Skeletal muscle cell (primary cell): ENCODE measurements at regions not wholly inside any gene's neighbourhood (a gene's known extent, or its start where the extent isn't known, plus 50 kb on each side); places are given as distances from the start of the nearest gene placed in this dataset.
A peak's percentile ranks its signal among the peaks of the same experiment; 100 is the strongest.

Experiments used
- DNase-seq: peaks from one replicate; pipeline ENCODE4 v3.0.0-alpha.2; 2010; ENCODE audit warnings: low read depth
- H3K4me3 ChIP-seq: 2 replicates; pipeline ENCODE4 v1.5.1; 2011; ENCODE audit warnings: low read depth, mild to moderate bottlenecking, control low read depth, low read length, moderate library complexity

DNA sequence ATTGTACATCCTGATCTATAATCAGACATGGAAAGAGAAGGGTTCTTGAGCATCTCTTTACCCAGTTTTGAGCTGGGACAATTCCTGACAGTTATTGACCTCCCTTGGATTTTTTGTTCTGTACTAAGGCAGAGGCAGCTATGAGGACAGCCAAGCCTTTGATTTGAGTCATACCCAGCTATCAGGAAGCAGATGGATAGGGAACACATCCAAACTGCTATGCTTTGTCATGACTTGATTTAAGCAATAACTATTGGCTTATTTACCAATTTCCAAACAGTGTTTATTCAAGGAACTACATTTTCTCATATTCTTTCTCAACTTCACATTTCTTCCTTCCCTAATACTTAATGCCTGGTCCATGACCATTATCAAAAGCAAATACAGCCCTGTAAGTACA lies 396.4 kb upstream of the STEAP1 start:
- DNase-seq = no peak
- no peak overlapping the region for H3K4me3 ChIP-seq

DNA sequence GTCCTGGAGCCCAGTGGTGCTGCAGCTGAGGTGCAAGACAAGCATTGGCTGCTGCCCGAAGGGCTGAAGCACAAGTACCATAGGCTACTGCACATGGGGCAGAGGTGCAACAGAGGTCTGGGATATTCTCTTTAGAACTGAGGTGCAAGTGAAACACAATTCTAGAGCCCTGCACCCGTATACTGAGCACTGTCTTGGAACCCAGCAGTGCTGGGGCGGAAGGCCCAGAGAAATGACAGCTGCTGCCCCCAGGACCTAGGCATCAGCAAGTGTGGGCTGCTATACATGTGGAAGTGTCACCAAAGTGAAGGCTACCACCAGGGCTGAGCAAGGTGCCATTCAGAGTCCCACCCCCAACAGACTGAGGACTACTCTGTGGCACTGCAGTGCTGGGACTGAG lies 393.6 kb upstream of the STEAP1 start:
- DNase-seq = no peak
- no peak overlapping the region for H3K4me3 ChIP-seq

DNA sequence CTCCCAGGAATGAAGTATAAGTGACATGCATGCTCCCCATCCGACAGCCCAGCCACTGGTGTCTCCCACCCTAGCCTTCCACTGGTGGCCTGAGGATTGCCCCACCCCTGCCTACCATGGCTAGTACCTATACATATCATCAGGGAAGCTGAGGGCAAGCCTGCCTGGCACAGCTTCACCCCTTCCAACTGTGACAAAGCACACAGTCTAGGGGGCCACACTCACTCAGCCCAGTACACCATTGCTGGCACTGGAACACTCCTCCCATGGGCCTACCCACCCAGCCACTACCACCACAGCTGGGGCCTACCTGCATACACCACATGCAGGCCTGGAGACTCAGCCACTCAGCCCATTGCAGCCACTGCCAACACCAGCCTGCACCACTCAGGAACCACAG lies 393.1 kb upstream of the STEAP1 start:
- no peak overlapping the region for H3K4me3 ChIP-seq
- no peak for DNase-seq

DNA sequence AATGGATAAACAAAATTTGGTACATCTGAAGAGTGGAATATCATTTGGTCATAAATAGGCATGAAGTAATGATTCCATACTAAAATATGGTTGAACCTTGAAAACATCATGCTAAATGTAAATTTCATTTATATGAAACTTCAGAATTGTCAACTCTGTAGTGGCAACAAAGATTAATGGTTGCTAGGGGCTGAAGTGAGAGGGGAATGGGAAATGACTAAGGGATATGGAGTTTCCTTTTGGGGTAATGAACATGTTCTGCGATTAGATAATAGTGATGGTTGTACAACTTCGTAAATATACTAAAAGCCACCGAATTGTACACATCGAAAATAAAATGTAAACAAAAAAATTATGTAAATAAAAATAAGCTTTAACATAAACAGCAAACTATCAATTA lies 384.1 kb upstream of the STEAP1 start:
- DNase-seq = no peak

DNA sequence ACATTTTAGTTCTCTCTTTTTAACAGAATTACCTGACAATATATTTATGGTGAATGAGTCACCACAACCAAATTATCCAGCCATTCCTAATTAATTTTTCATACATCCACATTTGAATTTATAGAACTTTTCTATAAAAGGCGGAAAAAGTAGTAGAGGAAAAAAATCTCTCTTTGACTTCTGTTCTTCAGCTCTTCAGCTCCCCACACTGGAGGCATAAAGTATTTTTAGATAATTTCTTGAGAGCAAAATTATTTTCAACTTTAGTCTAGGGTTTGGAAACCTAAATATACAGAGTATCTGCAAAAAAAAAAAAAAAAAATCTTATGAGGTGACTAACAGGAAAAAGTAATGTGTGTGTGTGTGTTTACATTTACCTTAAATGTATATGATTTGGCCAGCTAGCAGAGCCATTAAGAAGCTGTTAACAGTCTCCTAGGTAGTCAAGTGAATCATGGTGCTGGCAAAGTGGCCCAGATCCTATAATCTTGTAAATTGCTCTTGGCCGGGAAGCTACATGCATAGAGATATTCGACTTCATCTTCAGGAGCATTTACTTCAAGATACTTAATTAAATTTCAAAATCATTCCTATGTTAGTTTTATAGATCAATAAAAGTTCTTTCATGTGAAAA lies 383.1 kb upstream of the STEAP1 start:
- DNase-seq = no peak
- no peak overlapping the region for H3K4me3 ChIP-seq

More for the DNA sequence above, 384.1 kb upstream of the STEAP1 start:
- no peak overlapping the region for H3K4me3 ChIP-seq

DNA sequence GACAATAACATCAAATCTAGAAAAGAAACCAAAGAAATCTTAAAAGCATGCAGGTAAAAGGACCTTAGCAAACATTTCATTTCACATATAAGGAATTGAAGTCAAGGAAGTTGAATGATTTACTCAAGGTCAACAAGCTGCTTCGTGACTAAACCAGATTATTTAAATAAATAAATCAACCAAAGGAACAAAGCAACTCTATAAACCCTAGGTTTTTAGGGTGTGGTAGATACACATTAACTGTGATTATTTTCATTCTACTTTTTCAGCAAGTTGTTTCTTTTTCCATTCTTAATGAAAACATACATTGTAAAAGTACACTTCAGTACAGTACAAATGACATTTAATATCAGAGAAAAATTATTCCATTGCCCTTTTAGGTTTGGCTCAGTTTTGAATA lies 382.0 kb upstream of the STEAP1 start:
- DNase-seq = no peak
- no peak overlapping the region for H3K4me3 ChIP-seq

DNA sequence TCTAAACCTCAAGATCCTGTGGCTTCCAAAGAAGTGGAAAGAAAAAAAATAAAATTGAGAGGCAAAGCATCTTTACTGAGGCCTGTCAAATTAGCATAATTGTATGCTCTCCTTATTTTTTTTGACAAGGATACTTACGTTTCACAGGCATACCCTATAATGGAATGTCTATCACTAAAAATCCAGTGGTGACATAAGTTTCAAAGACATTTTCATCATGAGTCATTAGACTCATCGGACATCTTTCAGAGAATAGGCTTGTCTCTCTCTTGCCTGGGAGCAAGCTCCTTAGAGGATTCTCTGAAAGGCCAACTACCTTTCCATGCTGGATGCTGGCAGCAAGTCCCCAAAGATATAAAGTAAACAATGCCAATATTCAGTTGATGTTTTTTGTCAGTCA lies 380.7 kb upstream of the STEAP1 start:
- DNase-seq = no peak
- no peak overlapping the region for H3K4me3 ChIP-seq

DNA sequence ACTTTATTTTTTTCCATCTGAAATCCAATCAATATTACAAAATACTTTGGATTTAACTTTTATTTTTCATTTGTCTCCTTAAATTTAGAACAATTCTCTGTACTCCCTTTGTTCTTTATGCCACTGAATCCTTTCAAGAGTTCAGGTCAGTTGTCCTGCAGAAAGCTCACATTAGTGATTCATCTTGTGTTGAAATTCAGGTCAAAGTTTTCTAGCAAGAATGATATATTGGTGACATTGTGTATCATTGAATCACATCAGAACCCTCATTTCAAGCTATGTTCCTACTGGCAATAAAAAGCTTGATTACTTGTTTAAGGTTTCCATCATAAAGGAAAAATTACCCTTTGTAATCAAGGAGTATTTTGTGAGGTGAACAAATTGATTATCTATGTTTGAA lies 378.8 kb upstream of the STEAP1 start:
- no peak for DNase-seq
- H3K4me3 ChIP-seq = no peak overlapping the region

DNA sequence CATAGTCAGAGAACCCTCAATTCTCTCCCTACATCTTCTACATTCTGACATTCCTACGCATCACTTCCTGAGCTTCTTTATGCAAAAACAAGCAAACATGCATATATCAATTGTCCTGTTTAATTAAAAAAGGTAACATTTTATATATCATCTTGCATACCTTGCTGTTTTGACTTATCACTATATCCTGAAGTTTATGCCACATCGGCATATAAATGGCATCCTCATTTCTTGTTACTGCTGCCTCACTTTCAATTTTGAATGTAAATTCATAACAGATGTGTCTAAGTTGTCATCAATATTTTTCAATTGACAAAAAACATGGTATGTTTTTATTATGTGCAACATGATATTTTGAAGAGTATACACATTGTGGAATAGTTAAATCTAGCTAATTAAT lies 377.3 kb upstream of the STEAP1 start:
- DNase-seq = no peak
- no peak overlapping the region for H3K4me3 ChIP-seq

DNA sequence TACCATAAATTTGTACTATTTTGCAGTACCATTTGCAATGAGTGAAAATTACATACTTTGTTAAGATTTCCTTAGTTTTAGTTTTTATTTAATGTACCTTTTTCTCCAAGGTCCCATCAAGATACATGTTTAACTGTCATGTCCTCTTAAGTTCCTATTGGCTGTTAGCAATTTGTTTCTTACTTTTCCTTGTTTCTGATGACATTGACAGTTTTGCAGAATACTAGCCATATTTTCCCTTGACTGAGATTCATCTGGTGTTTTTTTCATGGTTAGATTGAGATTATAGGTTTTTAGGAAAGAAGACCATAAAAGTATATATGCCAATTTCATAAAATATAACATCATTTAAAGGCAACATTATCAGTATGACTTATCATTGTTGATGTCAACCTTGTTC lies 376.8 kb upstream of the STEAP1 start:
- DNase-seq = no peak
- H3K4me3 ChIP-seq = no peak overlapping the region

DNA sequence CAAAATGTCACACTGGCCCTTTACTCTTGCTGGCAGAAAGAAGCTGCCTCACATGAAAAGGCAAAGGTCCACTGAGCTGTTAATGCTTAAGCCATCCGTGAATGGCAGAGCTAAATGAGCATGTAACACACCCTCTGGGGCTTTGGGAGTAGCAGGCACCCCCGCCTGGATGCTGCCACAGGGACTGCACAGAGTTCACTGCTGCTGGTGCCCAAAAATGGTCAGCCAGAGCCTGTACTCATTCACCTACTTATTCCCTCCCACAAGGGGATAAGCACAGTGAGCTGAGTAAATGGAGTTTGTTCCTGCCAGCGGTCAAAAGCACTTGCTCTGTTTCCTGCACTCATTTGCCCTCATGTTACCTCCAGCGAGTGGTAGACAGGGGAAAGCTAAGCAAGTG lies 374.0 kb upstream of the STEAP1 start:
- H3K4me3 ChIP-seq = no peak overlapping the region
- no peak for DNase-seq

DNA sequence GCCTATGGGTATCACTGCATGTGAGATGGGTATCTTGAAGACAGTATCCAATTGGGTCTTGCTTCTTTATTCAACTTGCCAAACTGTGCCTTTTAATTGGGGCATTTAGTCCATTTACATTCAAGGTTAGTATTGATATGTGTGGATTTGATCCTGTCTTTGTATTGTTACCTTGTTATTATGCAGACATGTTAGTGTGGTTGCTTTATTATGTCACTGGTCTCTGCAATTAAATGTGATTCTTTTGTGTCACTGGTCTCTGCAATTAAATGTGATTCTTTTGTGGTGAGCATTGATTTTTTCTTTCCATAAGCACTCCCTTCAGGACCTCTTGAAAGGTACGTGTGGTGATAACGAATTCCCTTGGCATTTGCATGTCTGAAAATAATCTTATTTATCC lies 357.8 kb upstream of the STEAP1 start:
- no peak for DNase-seq
- no peak overlapping the region for H3K4me3 ChIP-seq

DNA sequence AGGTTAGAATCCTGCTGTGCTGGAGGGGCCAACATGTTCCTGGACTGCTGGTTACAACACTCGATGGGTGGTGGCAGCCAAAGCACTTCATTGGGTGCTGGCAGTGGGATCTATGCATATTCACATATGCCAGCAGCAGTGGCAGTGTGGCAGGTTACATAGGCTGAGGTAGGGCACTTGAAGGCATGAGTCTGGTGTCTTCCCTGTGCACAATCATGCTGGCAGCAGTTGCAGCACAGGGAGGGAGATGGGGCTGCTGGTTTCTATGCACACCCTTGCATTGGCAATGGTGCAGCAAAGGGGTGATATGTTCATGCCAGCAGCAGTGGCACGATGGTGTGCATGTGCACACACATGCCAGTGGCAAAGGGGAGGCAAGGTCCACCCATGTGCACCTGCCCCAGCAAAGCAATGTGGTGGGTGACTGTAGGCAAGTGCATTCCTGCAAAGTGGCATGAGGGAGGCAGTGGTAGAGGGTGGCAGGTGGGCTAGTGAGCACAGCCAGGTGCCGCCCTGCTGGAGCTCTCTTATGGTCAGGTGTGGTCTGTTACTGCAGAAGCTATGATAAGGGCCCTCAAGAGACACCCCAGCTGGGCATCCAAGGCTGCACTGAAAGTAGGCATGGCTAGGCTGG lies 356.2 kb upstream of the STEAP1 start:
- no peak overlapping the region for H3K4me3 ChIP-seq
- DNase-seq = no peak

DNA sequence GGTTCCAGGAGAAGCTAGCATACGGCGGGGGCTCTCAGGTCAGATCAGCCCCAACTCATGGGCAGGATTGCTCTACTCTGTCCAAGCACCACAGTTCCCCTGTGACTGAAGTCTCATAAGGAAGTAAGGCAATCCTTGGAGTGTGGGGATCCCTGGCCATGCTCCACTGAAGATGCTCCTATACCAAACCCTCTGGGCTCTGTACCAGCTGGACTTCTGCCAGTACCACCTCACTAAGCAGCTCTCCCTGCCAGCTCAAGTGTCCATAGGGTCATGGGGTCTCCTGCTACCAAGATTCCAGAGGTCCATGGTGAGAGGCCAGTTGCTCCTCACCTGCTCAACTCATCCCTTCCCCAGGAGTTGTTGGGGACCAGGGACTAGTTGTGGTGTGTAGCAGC lies 355.7 kb upstream of the STEAP1 start:
- no peak overlapping the region for H3K4me3 ChIP-seq
- no peak for DNase-seq

DNA sequence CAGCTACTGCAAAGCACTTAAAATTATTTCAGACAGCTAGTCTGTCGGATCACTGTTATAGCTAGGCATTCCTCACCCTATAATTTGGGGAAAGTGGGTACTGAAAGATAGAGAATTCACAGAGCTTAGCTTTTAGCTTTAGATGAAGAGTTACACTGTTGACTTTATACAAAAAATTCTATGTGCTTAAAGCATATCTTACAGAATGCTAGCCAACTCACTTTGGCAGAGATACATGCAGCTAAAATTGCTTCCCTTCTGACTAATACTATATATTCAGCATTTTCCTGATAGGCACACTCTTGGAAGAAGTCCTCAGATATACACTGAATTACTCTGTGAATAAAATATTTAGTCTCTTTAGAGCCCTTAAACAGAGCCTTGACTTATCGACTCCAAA lies 353.5 kb upstream of the STEAP1 start:
- DNase-seq = no peak
- no peak overlapping the region for H3K4me3 ChIP-seq

DNA sequence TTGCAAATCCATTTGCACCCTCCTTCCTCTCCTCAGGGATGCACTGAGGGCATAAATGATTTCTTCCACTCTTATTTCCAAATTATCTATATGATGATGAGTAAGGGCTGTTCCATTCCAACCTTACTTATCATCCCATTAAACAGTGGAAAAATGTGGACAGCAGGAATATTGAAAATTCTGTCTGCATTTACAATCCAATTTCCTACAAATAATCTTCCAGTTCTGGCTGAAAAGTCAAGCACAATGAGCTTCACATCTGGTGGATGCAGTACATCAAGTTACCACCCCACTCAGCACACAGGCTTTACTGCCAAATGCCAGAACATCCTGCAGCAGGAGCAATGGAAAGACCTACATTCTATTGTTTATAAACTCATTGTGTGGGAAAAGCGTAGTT lies 345.0 kb upstream of the STEAP1 start:
- no peak for DNase-seq
- H3K4me3 ChIP-seq = no peak overlapping the region

DNA sequence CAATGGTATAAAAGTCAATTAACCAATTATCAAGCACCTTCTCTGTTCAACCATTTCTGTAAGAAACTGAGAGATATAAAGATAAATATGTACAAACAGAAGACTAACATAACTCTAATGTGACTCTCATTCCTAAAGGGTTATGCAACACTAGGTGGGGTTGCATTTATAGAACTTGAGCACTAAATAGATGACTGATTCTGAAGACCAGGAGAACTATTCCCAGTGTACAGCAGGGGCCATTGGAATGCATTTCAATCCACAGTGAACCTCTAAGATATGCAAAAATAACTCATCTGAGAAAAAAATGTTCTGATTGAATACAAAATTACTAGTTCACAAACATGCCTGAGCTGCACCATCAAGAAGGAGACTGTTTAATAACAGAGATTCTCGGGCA lies 341.2 kb upstream of the STEAP1 start:
- no peak for DNase-seq
- H3K4me3 ChIP-seq = no peak overlapping the region

DNA sequence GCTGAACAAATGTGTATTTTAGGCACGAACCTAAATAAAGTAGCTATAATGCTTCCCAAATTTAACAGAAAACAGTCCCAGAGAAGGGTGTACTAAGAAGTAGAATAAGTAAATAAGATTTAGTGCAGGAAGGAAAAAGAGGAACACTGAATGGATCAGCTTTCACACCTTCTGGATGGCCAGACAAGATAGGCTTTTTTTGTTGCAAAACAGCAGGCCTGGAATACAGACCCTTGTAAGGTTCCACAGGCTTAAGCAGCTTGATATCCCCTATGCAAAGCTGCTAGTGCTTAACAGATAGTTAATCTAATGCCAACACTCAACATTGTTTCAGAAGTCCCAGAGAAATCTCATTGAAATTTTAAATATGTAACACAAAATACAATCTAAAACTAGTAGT lies 328.1 kb upstream of the STEAP1 start:
- no peak for DNase-seq
- no peak overlapping the region for H3K4me3 ChIP-seq

DNA sequence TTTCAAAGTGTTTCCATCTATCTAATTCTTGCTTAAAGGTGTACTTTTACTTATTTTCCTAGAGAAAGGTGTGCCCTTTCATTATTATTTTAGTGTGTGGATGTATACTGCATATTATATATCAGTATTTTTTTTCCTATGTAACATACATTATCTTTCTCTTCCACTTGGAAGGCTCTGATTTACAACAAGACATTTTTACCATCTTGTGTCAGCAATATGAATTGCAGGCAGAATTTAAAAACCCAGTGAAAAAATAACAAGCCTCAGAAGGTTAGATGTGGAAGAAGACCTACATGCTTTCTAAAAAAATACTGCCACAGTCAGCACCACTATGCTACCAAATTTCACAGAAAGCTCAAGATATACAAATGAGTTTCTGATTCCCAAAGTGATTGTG lies 327.7 kb upstream of the STEAP1 start:
- H3K4me3 ChIP-seq = no peak overlapping the region
- no peak for DNase-seq

DNA sequence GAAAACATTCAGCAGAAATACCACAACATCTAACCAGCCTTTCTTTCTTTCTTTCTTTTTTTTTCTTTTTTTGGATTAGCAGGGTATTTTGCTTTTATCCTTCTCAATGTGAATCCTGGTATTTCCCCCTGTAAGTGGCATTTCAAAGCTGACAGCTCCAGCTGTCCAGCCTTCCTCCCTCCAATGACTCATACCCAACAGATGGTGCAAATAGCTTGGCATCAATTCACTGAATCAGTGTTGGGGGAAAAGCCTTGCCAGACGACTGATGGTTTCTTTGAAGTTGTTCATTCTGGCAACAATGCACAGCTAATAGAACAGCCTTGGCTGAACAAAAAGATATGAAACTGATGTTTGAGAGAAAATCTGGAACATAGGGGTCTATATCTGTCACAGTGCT lies 316.8 kb upstream of the STEAP1 start:
- DNase-seq = peak; percentile 45
- H3K4me3 ChIP-seq = no peak overlapping the region

DNA sequence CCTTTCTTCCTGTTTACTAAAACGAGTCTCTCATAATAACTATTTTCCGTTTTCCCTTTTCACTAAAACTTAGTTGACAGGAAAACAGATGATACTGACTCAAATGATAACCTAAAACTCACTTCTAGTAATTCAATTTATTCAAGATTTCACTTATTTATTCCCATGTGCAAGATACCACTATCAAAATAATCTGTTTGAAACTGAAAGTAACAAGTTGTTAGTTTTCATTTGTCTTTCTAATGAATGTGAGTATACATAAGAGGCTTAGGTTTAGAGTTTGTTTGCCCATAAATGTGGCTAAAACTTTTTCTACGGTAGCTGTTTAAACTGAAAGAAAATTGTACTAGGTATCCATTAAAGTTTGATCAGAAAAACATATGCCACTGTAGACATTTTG lies 314.9 kb upstream of the STEAP1 start:
- no peak for DNase-seq
- H3K4me3 ChIP-seq = no peak overlapping the region

DNA sequence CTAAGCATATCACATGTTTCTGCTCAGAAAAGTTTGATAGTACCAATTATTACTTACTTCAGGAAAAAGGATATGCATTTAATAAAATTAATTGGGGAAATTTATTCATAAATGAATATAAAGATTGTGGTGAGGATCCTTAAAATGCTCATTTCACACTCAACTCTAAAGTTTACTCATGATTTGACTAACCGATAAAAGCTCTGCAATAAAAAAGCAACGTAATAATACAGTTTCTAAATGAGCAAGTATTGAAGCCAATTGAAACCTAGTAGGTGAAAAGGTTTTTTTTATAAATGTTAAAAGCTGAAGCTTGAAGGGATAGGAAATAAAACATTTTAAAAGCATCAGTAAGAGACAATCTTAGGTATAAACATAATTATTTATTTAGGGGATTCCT lies 308.3 kb upstream of the STEAP1 start:
- H3K4me3 ChIP-seq = no peak overlapping the region
- no peak for DNase-seq
